Islet precursor cell (in vitro differentiated cells): ENCODE measurements at regions not wholly inside any gene's neighbourhood (a gene's known extent, or its start where the extent isn't known, plus 50 kb on each side); places are given as distances from the start of the nearest gene placed in this dataset.
A peak's percentile ranks its signal among the peaks of the same experiment; 100 is the strongest.
"Not testable (repeated sequence)": the region's sequence is repeated elsewhere in the genome, so short reads cannot be mapped to it uniquely, and the experiment has no call there.

Experiments used
- DNase-seq: peaks from one replicate; pipeline ENCODE4 v3.0.0-alpha.2; 2018

- no peak for DNase-seq
Measured at GRCh38 chr4:19117022-19117421, 1095.5 kb upstream of the LCORL start.

DNA sequence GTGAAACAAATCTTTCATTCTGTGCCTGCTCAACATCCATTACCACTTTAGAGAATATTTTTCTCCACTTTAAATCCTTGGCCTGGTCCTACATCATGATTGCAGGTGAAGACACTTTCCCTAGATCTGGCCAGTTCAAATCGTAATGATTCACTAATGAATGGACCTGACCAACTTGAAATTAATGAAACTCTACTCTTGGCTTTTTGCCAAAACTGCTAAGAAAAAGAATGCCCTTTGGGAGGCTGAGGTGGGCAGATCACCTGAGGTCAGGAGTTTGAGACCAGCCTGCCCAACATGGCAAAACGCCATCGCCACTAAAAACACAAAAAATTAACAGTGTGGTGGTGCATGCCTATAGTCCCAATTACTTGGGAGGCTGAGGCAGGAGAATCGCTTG lies 1082.6 kb upstream of the LCORL start:
- DNase-seq, result no peak

DNA sequence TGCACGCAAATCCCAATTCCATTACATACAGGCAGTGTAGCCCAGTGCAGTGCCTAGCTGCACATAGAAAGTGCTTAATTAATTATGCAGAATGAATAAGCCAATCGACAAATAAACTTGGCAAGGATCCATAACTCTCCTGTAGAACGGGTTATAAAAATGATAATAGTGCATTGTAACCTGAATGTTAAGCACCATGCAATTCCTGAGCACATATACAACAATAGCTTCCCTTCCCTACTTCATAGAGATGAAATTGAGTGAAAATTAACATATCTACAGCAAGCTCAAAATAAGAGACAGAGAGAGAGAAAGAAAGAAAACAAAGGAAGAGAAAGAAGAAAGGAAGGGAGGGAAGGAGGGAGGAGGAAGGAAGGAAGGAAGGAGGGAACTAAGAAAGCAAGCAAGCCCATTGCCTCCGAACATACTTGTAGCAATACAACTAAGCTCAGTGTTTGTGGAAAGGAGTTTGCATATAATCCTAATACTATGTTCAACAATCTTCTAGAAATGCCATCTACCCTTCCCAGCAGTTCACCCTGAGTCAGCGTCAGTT lies 1074.0 kb upstream of the LCORL start:
- no peak for DNase-seq

GRCh38 chr4:19093951-19094350 lies 1072.4 kb upstream of the LCORL start:
- DNase-seq, result no peak

GRCh38 chr4:19092797-19093196 lies 1071.2 kb upstream of the LCORL start:
- no peak for DNase-seq

DNA sequence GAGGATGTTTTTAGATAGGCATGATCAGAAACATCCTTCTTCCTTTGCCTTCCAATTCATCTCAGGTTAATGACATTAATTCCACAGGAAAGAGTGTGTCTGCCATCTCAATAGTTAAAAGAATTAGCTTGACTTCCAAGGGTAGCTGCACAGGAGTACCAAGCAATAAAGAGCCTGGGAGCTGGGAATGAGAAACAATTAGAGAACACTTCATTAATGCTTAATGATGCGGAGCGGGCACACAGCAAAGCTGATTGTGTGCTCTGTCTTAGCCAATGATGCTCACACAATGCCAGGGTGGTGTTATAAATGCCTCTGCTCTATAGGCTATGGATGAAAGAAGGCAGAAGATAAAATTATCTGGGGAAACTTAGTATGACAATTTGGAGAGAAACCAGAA lies 1052.5 kb upstream of the LCORL start:
- no peak for DNase-seq

- DNase-seq, result no peak
Measured at GRCh38 chr4:19063662-19064061, 1042.1 kb upstream of the LCORL start.

- DNase-seq, result no peak
Measured at GRCh38 chr4:19054916-19055315, 1033.4 kb upstream of the LCORL start.

DNA sequence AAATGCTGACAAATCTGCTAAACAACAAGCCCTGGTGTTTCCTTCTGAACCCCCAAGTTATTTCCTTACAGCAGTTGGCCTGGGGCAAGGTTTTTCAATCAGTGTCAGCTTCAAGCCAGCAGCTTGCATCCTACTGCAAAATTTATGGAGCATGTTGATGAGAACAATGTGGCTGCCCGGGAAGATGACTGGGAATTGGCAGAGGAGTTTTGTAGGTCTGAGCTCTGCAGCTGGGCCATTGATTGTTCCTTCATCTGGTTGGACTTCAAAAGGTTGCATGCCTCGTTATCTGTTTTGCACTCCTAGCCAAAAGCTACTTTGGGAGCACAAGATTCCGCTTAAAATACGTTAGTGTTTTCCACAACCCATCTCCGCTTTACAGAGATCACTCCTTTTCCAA lies 1030.3 kb upstream of the LCORL start:
- peak; percentile 85 for DNase-seq

DNA sequence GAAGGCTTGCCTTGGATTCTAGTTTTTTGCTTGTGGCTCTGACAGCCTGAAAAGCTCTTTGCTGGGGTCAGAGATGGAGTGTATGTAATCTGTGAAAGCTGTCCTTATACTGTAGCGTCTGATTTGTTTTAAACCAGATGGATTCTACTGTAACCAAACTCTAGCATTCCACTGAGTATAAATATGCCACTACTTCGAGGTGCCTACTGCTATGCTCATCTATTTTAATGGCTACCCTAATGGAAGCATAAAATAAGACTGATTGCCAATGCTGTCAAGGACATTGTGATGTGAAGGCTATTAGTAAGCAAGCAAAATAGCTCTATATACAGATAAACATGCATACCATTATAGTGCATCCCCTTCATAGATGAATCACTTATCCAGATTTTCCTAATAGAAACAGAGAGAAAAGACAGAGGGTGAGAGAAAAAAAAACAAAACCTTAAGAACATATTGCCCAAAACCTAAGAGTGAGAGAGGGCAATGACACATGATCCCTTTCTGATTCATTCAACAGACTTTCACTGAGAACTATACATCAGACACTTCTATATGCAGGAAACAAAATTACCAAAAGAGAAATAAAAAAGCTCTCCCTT lies 1025.8 kb upstream of the LCORL start:
- DNase-seq, result no peak

DNA sequence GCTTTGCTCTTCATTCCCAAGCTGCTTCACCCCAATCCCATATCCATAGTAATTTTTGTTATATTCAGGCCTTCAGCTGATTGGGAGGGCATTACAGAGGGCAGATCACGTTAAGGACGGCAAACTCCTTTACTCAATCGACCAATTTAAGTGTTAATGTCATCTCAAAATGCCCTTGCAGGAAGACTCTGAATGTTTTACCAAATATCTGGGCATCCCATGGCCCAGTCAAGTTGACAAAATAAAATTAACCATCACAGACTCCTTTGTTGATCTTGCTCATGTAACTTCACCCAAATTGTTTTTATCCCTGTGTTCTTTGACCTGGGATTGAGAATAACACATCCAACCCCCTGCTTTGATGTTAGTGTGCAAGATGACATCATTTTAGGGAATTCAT lies 1018.3 kb upstream of the LCORL start:
- no peak for DNase-seq

GRCh38 chr4:19038231-19038630 lies 1016.7 kb upstream of the LCORL start:
- DNase-seq, result no peak

DNA sequence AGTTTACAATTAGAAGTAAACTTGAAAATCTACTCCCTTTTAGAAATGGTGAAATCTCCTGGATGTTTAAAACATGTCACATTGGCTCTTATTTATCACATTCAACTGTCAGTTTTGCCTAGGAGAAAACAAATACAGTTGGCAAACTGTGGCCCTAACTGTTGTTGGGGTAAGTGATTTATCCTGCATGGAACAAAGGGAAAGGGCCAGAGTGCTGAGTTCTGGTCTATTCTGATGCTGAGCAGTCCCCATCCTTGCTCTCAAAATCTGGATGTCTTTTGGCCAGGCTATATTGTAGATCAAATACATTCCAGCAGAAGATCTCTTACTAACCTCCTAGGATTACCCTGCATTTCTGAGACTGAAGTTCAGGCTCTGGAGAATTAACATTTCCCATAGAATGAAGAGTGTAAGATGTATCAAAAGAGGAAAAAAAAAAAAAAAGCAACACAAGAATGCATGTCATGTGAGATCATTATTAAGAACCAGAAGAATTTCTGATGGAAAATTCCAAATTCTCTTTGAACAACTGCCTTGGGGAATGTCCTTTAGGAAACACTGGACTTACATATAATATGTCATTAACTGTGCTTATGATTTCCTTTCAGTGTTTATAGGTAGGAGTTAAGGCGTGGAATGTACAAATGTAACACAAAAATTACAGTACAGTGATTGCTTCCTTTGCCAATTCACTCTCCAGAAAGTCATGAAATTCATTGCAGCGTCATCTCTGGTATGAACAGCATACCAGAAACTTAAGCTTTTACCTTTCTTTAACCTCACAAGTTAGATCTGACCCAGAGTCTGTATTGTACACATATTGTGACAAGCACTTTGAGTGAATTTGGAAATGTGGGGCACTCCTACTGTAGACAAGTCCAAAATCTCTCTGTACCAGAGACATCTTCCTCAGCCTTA lies 1012.5 kb upstream of the LCORL start:
- DNase-seq, result no peak

DNA sequence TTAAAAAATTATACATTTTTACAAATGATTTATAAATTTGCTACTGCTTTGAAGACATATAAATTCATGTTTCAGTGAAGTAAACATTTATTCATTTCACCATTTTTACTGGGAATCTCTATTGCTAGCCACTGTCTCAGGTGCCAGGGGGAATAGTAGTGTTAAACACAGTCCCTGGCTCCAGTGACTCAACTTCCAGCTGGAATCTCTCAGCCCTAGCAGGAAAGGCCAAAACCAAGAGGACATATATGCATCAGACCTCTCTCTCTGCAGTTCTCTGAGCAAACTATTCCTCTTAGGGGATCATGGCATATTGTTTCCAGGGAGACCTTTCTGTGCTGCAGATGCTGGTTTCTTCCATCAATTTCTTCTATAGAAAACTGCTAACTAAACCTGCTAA lies 1009.0 kb upstream of the LCORL start:
- DNase-seq, result no peak

DNA sequence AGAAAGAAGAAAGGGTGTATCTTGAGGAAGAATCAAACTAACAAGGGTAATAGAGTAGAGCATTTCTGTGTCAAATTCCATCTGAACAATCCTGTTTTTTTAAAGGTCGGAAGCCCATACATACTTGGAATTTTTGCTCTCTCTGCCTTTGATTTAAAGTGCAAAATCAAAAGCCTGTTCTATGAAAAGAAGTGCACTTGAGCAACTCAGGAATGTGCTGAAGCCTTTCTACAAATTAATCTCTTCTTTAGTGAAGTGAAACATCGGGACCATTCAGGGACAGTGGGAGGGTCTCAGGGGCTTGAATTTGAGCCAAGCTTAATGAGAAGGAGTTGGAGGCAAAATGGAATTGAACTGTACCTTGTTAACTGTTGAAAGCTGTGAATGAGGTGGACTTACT lies 1008.5 kb upstream of the LCORL start:
- DNase-seq, result peak; percentile 51

DNA sequence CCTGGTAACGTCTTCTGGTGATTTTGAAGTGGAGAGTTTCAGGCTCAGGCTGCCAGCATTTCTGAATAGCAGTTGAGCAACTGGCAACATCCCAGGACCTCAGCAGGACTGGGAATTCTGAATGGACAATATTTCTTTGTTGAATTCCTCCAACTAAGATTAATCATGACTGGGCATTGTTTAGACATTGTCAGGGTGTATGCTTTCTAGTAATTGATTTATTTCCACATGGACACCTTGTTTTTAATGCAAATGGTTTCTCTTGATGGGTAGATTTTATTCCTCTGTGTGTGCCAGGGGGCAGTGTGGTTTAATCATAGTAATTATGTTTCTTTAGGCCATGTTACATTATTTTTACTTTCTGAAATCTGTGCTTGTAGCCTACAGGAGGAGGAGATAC lies 1004.7 kb upstream of the LCORL start:
- no peak for DNase-seq

- DNase-seq, result peak; percentile 56
Measured at GRCh38 chr4:19025031-19025430, 1003.5 kb upstream of the LCORL start.

- DNase-seq, result peak; percentile 57
Measured at GRCh38 chr4:19024047-19024446, 1002.5 kb upstream of the LCORL start.

GRCh38 chr4:19021617-19022016 lies 1000.1 kb upstream of the LCORL start:
- DNase-seq, result no peak

- not testable (repeated sequence) for DNase-seq
Measured at GRCh38 chr4:19016550-19016949, 995.0 kb upstream of the LCORL start.

GRCh38 chr4:19014594-19014993 lies 993.0 kb upstream of the LCORL start:
- DNase-seq, result no peak

DNA sequence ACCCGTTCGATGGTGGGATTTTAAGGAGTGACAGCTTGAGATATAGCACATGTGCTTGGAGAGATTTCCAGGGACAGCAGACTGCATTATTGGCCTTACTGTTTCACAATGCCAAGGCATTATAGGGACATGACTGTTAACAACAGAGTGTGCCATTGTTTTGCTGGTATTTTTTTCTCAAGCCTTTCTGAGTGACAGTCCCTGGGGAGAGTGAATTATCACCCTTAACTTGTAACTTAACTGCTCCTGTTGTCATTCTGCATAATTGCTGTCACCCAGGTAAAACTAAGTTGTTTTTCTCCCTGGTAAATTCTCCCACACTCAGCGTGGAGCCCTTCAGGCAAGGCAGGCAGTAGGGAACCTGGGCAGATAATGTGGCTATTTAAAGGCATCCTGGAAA lies 989.2 kb upstream of the LCORL start:
- peak; percentile 67 for DNase-seq

GRCh38 chr4:19009881-19010280 lies 988.3 kb upstream of the LCORL start:
- peak; percentile 60 for DNase-seq

- DNase-seq, result peak; percentile 74
Measured at GRCh38 chr4:19005211-19005610, 983.7 kb upstream of the LCORL start.
